ENCODE measurements at regions not wholly inside any gene's neighbourhood (a gene's known extent, or its start where the extent isn't known, plus 50 kb on each side); places are given as distances from the start of the nearest gene placed in this dataset.

DNA sequence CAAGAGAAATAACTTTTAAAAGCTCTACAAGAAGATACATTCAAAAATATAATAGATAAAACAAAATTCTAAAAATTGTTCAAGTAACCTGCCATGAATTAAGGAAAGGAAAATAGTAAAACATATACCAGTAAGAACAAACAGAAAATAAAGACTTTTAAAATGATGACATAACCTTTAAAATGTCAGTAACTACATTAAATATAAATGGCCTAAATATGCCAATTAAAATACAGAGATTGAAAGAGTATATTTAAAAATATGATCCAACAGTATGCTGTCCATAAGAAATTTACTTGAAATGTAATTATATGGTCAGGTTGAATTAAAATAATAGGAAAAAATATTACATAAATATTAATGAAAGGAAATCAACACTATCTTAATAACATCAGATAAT is 911.7 kb upstream of the POU3F3 start:
- H3K27ac ChIP-seq, result no peak overlapping the region
- H3K4me3 ChIP-seq, result no peak overlapping the region
- ATAC-seq, result no peak
- intact Hi-C loops (cut with DNase I), result no loop called here
- H3K9me3 ChIP-seq, result peaks cover 0 to 2% (median 0%) of the 10 kb centered on the region in 4 donors
- no peaks in the 10 kb centered on the region for H3K4me1 ChIP-seq
- DNase-seq, result no peak
- no peaks in the 10 kb centered on the region for H3K27me3 ChIP-seq
- H3K36me3 ChIP-seq, result no peaks in the 10 kb centered on the region
- TF ChIP-seq, protein P1, sequence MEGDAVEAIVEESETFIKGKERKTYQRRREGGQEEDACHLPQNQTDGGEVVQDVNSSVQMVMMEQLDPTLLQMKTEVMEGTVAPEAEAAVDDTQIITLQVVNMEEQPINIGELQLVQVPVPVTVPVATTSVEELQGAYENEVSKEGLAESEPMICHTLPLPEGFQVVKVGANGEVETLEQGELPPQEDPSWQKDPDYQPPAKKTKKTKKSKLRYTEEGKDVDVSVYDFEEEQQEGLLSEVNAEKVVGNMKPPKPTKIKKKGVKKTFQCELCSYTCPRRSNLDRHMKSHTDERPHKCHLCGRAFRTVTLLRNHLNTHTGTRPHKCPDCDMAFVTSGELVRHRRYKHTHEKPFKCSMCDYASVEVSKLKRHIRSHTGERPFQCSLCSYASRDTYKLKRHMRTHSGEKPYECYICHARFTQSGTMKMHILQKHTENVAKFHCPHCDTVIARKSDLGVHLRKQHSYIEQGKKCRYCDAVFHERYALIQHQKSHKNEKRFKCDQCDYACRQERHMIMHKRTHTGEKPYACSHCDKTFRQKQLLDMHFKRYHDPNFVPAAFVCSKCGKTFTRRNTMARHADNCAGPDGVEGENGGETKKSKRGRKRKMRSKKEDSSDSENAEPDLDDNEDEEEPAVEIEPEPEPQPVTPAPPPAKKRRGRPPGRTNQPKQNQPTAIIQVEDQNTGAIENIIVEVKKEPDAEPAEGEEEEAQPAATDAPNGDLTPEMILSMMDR (IDR thresholded peaks at IDR 0.05), result no peak
- TF ChIP-seq POLR2A (IDR thresholded peaks at IDR 0.05), result no peak

- TF ChIP-seq POLR2A (IDR thresholded peaks at IDR 0.05), result no peak
- TF ChIP-seq, protein P1 (IDR thresholded peaks at IDR 0.05), result no peak
- no peaks in the 10 kb centered on the region for H3K4me1 ChIP-seq
- H3K4me3 ChIP-seq, result no peak overlapping the region
- ATAC-seq, result no peak
- no peaks in the 10 kb centered on the region for H3K36me3 ChIP-seq
- H3K9me3 ChIP-seq, result peaks cover 0 to 2% (median 0%) of the 10 kb centered on the region in 4 donors
- no peaks in the 10 kb centered on the region for H3K27me3 ChIP-seq
- H3K27ac ChIP-seq, result no peak overlapping the region
- intact Hi-C loops (cut with DNase I), result no loop called here
- no peak for DNase-seq
- 67% methylated on average over 2 of the region's 2 CpGs for WGBS (ENCODE audit: insufficient coverage, low coverage, low lambda C conversion rate, missing lambda C conversion rate)
These were observed 908.8 kb upstream of the POU3F3 start for GRCh38 chr2:103945083-103945482.

DNA sequence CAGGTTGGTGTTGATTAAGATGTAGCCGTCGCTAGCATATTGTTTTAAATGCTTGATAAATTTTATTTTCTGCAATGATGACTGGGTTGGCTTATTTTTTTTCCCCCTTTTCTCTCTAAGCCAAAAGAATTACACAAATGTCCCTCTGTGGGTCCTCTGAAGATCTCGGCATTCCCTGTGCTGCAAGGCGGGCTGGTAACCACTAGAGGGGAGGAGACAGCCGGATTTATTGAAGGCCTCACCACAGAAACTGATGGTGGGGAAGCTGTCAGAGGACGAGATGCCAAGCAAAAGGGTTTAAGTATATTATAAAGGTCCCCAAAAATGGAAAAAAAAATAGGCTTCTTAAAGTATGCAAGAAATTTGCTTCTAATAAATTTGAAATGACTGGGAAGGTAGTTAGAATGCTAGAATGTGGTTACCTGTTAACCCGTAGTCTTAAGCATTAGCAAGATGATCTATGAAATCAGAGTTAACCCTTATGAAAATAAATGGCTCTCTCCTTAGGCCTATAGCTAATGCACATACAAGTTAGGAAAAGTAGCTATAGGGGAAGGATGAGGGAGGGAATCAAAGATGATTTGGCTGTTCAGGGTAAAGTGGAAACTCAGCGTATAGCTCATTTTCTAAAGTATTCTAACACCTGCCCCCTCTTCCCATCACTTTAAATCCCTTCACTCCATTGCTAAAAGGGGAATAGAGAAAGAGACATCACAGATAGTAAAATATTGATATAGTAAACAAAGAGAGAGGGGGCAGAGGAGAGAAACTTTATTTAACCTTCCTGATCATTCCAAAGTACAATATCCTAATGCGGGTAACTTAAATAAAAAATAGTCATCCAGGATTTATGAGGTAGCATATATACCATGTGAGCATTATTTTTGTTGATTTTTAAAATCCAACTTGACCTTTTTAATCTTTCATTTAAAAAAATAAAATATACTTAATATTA is 894.5 kb upstream of the POU3F3 start:
- 20% methylated on average over 9 of the region's 9 CpGs for WGBS (ENCODE audit: insufficient coverage, low coverage, low lambda C conversion rate, missing lambda C conversion rate)
- Histone ChIP-seq H3K4me1 (peaks cover 0 to 13% (median 0%) of the 10 kb centered on the region in 4 donors), H3K4me3 (no peak overlapping the region), H3K9me3 (no peaks in the 10 kb centered on the region), H3K36me3 (no peaks in the 10 kb centered on the region), H3K27me3 (no peaks in the 10 kb centered on the region), H3K27ac (no peak overlapping the region)
- intact Hi-C loops (cut with DNase I), result no loop called here
- TF ChIP-seq, protein P1 (IDR thresholded peaks at IDR 0.05), result peak; percentile 56 to 74 (median 65)
- TF ChIP-seq POLR2A (IDR thresholded peaks at IDR 0.05), result no peak
- ATAC-seq (peak; percentile 86 to 94 (median 92)), DNase-seq (peak; percentile 45 to 63 (median 53))

DNA sequence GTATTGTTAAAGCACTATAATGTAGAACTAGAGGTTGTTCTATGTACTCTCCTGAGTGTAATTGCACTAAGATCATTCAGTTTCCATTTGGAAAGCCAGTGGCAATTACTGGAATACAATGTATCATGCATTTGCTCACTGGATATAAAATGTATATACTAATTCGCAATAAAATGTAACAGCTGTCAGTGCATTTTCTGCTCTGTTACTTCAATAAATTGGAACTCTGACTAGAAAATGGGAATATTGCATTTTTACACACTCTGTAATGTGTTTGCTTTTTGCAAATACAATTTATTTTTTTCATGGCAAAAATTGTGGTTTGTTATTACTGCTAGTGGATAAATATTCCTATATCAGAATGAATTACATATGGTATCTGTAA is 893.8 kb upstream of the POU3F3 start:
- ATAC-seq (peak in 2 of 4 donors; percentile 10 to 17), DNase-seq (no peak)
- 54% methylated on average over 1 of the region's 1 CpG for WGBS (ENCODE audit: insufficient coverage, low coverage, low lambda C conversion rate, missing lambda C conversion rate)
- H3K27me3 ChIP-seq, result no peaks in the 10 kb centered on the region
- no peaks in the 10 kb centered on the region for H3K9me3 ChIP-seq
- no peak overlapping the region for H3K27ac ChIP-seq
- no peak overlapping the region for H3K4me3 ChIP-seq
- intact Hi-C loops (cut with DNase I), result no loop called here
- peaks cover 0 to 13% (median 0%) of the 10 kb centered on the region in 4 donors for H3K4me1 ChIP-seq
- TF ChIP-seq, protein P1 (IDR thresholded peaks at IDR 0.05), result no peak
- TF ChIP-seq POLR2A (IDR thresholded peaks at IDR 0.05), result no peak
- no peaks in the 10 kb centered on the region for H3K36me3 ChIP-seq
